Nephron (organoid): ENCODE measurements at regions not wholly inside any gene's neighbourhood (a gene's known extent, or its start where the extent isn't known, plus 50 kb on each side); places are given as distances from the start of the nearest gene placed in this dataset.

ENCODE experiments used
- H3K27ac Mint-ChIP-seq, 3 experiments: 2 replicates each; pipeline ENCODE4 v1.8.0; 2020; ENCODE audit warnings: mixed read lengths in 3 of 3, mild to moderate bottlenecking in 2 of 3, moderate library complexity in 1 of 3
- H3K27me3 Mint-ChIP-seq: 2 replicates; pipeline ENCODE4 v1.8.0; 2021; ENCODE audit warnings: low read depth, mild to moderate bottlenecking, moderate library complexity, mixed read lengths
- H3K36me3 Mint-ChIP-seq: 2 replicates; pipeline ENCODE4 v1.8.0; 2020; ENCODE audit warnings: low read depth, mixed read lengths
- H3K4me1 Mint-ChIP-seq: 2 replicates; pipeline ENCODE4 v1.8.0; 2020; ENCODE audit warnings: mixed read lengths
- H3K4me3 Mint-ChIP-seq, 3 experiments: 2 replicates each; pipeline ENCODE4 v1.8.0; 2020; ENCODE audit warnings: mild to moderate bottlenecking in 3 of 3, mixed read lengths in 3 of 3, moderate library complexity in 2 of 3
- H3K9me3 Mint-ChIP-seq: 2 replicates; pipeline ENCODE4 v1.8.0; 2020; ENCODE audit warnings: mixed read lengths
- TF ChIP-seq, protein P1 (sequence below), 3 experiments: fragments of 200-600 bp; sonication (generic); IDR thresholded peaks; one replicate each; pipeline ENCODE4 v1.5.0; 2021; ENCODE audit warnings: antibody characterized with exemption in 3 of 3; ENCODE audit not compliant: unreplicated experiment in 3 of 3

DNA sequence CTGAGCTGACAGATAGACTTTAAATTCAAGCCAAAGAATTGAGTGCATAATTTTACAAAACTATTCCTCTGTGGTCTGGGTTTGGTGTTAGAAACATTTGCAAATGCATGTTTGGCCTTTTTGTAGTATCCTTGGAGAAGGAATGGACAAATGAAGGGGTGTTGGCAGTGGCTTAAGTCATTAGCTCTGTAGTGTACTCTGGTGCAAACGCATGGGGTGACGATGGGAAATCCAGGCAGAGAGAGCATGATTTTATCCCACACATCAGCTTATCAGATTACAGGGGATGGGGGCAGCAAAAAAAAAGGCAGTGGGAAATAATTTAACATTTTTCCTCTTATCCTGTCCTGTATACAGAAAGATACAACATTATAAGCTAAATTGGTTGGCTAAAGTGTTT is 320.6 kb downstream of the ZNF516 start:
- Mint-ChIP-seq H3K9me3 (no peaks in the 10 kb centered on the region), H3K4me1 (peaks cover 21% of the 10 kb centered on the region), H3K27me3 (no peaks in the 10 kb centered on the region), H3K27ac (peak overlapping the region in 2 of 3 experiments; percentile 11 to 17), H3K36me3 (no peaks in the 10 kb centered on the region), H3K4me3 (no peak overlapping the region)
- TF ChIP-seq, protein P1, sequence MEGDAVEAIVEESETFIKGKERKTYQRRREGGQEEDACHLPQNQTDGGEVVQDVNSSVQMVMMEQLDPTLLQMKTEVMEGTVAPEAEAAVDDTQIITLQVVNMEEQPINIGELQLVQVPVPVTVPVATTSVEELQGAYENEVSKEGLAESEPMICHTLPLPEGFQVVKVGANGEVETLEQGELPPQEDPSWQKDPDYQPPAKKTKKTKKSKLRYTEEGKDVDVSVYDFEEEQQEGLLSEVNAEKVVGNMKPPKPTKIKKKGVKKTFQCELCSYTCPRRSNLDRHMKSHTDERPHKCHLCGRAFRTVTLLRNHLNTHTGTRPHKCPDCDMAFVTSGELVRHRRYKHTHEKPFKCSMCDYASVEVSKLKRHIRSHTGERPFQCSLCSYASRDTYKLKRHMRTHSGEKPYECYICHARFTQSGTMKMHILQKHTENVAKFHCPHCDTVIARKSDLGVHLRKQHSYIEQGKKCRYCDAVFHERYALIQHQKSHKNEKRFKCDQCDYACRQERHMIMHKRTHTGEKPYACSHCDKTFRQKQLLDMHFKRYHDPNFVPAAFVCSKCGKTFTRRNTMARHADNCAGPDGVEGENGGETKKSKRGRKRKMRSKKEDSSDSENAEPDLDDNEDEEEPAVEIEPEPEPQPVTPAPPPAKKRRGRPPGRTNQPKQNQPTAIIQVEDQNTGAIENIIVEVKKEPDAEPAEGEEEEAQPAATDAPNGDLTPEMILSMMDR (IDR thresholded peaks at IDR 0.05; ENCODE audit: unreplicated experiment in 3 of 3) = no peak

DNA sequence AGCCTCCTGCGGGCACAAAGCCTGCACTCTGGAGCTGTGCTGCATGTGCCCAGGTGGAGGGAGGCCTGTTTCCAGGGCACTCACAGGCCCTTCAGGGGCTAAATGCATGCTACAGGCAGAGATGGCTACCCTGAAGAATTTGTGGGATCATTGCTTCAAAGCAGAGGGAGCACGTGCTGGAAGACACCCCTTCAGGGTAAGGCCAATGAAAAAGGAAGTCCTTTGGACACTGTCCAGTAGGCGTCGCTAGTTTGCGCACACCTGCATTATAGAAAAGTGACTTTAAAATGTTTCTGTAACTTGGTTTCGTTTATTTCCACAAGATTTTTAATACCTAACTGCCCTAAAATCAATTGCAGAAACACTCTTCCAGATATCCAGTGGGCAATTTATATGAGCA is 325.3 kb downstream of the ZNF516 start:
- no peaks in the 10 kb centered on the region for H3K9me3 Mint-ChIP-seq
- H3K4me1 Mint-ChIP-seq = peaks cover 25% of the 10 kb centered on the region
- TF ChIP-seq, protein P1 (IDR thresholded peaks at IDR 0.05; ENCODE audit: unreplicated experiment in 3 of 3) = peak in 1 of 3 experiments; percentile 15
- H3K36me3 Mint-ChIP-seq = no peaks in the 10 kb centered on the region
- no peak overlapping the region for H3K4me3 Mint-ChIP-seq
- no peak overlapping the region for H3K27ac Mint-ChIP-seq
- H3K27me3 Mint-ChIP-seq = peaks cover 15% of the 10 kb centered on the region

DNA sequence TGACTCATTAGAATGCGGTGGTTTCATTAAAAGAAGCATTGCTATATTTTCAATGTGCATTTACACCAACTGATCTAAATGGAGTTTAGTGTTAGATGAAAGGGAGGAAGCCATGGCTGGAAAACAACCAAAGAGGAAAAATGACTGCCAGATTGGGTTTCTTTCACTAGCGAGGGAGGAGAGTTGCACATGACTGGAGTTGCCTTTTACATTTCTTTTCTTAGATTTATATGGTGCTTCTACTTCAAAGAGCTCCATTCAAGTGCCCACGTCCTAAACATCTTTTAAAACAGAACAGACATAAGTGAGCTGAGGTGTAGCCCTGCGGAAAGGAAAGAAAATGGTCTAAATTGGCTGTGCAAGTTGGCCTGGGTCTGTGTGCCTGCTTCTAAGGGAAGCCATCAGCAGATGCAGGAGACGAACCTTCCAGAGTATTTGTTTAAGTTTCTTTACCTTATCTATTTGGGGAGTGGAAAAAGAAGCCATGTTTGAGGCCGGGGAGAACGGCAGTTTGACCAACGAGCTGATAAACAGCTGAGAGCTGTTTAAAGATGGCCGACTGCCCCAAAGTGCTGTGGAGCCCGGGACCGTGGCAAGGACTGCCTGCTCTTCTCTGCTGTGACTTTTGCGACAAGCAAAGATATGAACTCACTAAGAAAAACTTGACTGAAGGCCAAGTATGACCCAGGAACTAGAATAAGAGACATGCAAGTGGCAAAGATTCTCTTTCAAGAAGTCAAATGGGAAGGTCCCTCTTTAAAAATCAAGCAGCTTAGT is 327.0 kb downstream of the ZNF516 start:
- peak overlapping the region; percentile 71 to 91 (median 87) for H3K27ac Mint-ChIP-seq
- peaks cover 17% of the 10 kb centered on the region for H3K4me1 Mint-ChIP-seq
- H3K4me3 Mint-ChIP-seq = no peak overlapping the region
- TF ChIP-seq, protein P1 (IDR thresholded peaks at IDR 0.05; ENCODE audit: unreplicated experiment in 3 of 3) = no peak
- H3K9me3 Mint-ChIP-seq = peaks cover 4% of the 10 kb centered on the region
- peaks cover 15% of the 10 kb centered on the region for H3K27me3 Mint-ChIP-seq
- H3K36me3 Mint-ChIP-seq = no peaks in the 10 kb centered on the region

DNA sequence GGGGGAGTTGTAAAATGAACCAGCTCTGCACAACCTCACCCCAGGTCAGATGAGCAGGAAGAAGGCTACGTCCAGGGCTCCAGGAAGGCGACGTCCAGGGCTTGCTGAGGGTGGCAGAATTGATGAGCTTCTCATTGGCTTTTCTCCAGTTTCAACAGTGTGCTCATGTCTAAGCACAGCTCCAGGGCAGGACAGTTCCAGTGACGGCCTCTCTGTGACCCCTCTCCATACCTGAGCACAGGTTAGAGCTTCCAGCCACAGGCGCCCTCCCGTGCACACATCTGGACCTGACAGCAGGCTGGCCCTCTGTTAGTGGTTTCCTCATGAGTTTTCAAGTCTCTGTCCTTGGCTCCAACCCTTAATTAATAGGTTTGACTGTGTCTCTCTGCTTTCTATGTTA is 327.6 kb downstream of the ZNF516 start:
- H3K4me3 Mint-ChIP-seq = no peak overlapping the region
- peaks cover 15% of the 10 kb centered on the region for H3K27me3 Mint-ChIP-seq
- TF ChIP-seq, protein P1 (IDR thresholded peaks at IDR 0.05; ENCODE audit: unreplicated experiment in 3 of 3) = no peak
- peaks cover 5% of the 10 kb centered on the region for H3K9me3 Mint-ChIP-seq
- H3K36me3 Mint-ChIP-seq = no peaks in the 10 kb centered on the region
- peak overlapping the region; percentile 71 to 91 (median 87) for H3K27ac Mint-ChIP-seq
- peaks cover 17% of the 10 kb centered on the region for H3K4me1 Mint-ChIP-seq

DNA sequence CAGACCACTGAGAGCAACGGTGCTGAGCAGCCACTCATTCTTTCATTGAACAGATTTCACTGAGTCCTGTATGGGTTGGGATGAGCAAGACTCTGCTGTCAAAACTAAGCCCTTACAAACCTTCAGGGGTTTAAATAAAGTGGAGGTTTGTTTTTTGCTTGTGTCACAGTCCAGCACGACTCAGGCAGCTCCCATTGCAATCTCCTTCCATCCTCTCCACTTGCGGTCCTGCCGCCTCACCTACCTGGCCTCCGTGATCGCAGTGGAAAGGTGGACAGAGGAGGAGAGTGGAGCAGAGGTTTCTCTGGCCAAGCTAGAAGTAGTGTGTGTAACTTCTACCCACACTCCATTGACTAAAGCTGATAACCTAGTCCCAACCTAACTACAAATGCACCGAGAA is 332.2 kb downstream of the ZNF516 start:
- TF ChIP-seq, protein P1 (IDR thresholded peaks at IDR 0.05; ENCODE audit: unreplicated experiment in 3 of 3) = no peak
- Mint-ChIP-seq H3K27me3 (peaks cover 7% of the 10 kb centered on the region), H3K4me1 (peaks cover 9% of the 10 kb centered on the region), H3K4me3 (no peak overlapping the region), H3K27ac (no peak overlapping the region), H3K36me3 (no peaks in the 10 kb centered on the region), H3K9me3 (peaks cover 5% of the 10 kb centered on the region)

DNA sequence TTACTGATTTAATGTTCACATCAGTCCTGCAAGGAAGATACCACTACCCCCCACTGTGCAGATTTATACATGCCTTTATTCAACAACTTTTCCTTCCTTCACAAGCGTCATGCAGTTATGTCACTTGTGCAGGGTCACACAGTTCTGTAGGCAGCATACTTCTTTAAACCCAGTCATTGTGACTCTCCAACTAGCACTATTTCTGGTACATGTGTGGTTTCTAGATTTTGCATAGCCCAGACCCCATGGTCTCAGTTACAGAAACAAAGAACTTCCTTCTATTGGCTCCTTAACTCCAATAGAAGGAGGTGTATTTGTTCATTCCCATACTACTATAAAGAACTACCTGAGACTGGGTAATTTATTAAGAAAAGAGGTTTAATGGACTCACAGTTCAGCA is 333.1 kb downstream of the ZNF516 start:
- Mint-ChIP-seq H3K4me3 (no peak overlapping the region), H3K27ac (no peak overlapping the region), H3K36me3 (no peaks in the 10 kb centered on the region), H3K9me3 (peaks cover 8% of the 10 kb centered on the region), H3K4me1 (peaks cover under 1% of the 10 kb centered on the region), H3K27me3 (peaks cover 5% of the 10 kb centered on the region)
- TF ChIP-seq, protein P1 (IDR thresholded peaks at IDR 0.05; ENCODE audit: unreplicated experiment in 3 of 3) = no peak
